ENCODE measurements at regions not wholly inside any gene's neighbourhood (a gene's known extent, or its start where the extent isn't known, plus 50 kb on each side); places are given as distances from the start of the nearest gene placed in this dataset.

DNA sequence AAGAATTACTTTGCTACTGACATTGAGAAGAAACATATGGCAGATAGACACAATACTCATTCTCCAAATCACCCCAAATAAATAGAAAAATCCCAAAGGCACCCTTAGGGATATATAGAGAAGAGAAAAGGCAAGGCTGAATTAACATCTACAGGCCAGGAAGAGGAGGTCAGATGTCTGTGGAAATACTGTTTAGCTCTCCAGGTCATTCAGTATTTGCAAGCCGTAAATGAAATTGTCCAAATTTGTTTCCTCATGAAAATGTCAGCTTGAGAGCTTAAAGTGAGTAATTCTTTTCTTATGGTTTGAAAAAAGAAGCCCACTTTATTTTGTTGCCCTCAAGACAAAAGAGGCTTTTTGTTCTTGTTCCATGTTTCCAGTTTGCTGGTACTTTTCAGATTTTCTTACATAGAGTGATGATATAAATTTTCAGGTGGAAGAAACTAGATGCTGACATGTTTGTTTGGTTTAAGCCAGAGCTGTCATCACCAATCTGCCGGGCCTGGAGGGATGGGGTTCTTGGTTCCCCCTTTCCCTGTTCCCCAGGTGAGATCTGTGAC, 189.0 kb downstream of the MAP2K4 start:
- TF ChIP-seq POLR2A (IDR thresholded peaks at IDR 0.05), result no peak
- TF ChIP-seq CTCF (IDR thresholded peaks at IDR 0.05), result no peak

All from body of pancreas (tissue), 4 donors.